GM12875 (cell line): ENCODE measurements at regions not wholly inside any gene's neighbourhood (a gene's known extent, or its start where the extent isn't known, plus 50 kb on each side); places are given as distances from the start of the nearest gene placed in this dataset.

Experiments
- H3K4me3 ChIP-seq: one replicate; pipeline ENCODE4 v1.5.1; 2011; ENCODE audit warnings: low read depth, low read length, control low read depth
- CTCF ChIP-seq: IDR thresholded peaks from 2 replicates; pipeline ENCODE4 v1.5.1; 2011; ENCODE audit warnings: low read depth, mild to moderate bottlenecking, control low read depth, inconsistent platforms, low read length, moderate library complexity, borderline replicate concordance; ENCODE audit not compliant: insufficient read depth

GRCh38 chr3:148319161-148319915 is 378.4 kb upstream of the AGTR1 start:
- no peak for TF ChIP-seq CTCF
- no peak overlapping the region for H3K4me3 ChIP-seq

GRCh38 chr3:148319960-148320359 is 377.7 kb upstream of the AGTR1 start:
- no peak for TF ChIP-seq CTCF
- no peak overlapping the region for H3K4me3 ChIP-seq

- no peak overlapping the region for H3K4me3 ChIP-seq
- no peak for TF ChIP-seq CTCF
Observed at GRCh38 chr3:148329481-148330235, 368.0 kb upstream of the AGTR1 start.

GRCh38 chr3:148330542-148330941 is 367.2 kb upstream of the AGTR1 start:
- no peak overlapping the region for H3K4me3 ChIP-seq
- no peak for TF ChIP-seq CTCF

- TF ChIP-seq CTCF, result no peak
- H3K4me3 ChIP-seq, result no peak overlapping the region
Observed at GRCh38 chr3:148331081-148331846, 366.4 kb upstream of the AGTR1 start.

GRCh38 chr3:148332509-148332908 is 365.2 kb upstream of the AGTR1 start:
- no peak overlapping the region for H3K4me3 ChIP-seq
- no peak for TF ChIP-seq CTCF
